CD4-positive, alpha-beta T cell (primary cell): ENCODE measurements at regions not wholly inside any gene's neighbourhood (a gene's known extent, or its start where the extent isn't known, plus 50 kb on each side); places are given as distances from the start of the nearest gene placed in this dataset.

Experiments used
- ATAC-seq: fragments of 200-7000 bp; cut with Tn5 transposase; one replicate; pipeline ENCODE4 v1.10.0; 2022; ENCODE audit warnings: mild to moderate bottlenecking; ENCODE audit not compliant: poor library complexity
- CTCF ChIA-PET: fragments of 350-600 bp; sonication (Branson Sonifier 250); formaldehyde crosslinking; loops from one replicate; lab custom pipeline; 2021; ENCODE audit warnings: antibody characterized with exemption, inconsistent platforms; lab: Charles Lee
- POLR2A ChIA-PET: fragments of 350-600 bp; sonication (Branson Sonifier 250); formaldehyde crosslinking; loops from one replicate; lab custom pipeline; 2021; ENCODE audit warnings: antibody characterized with exemption, inconsistent platforms; lab: Charles Lee
- DNase-seq, 14 experiments: peaks; one replicate each; pipeline ENCODE4 v3.0.0-alpha.2; 2013 to 2020; ENCODE audit warnings: mixed read lengths in 2 of 14
- H3K27ac ChIP-seq, 2 donors: one replicate each; pipeline versions ENCODE4 v1.5.1 to v1.7.0; 2013; ENCODE audit warnings: low read length in 2 of 2, low read depth in 1 of 2, mild to moderate bottlenecking in 1 of 2
- H3K27me3 ChIP-seq, 2 experiments: 1 replicate in 1 of 2; 2 replicates in 1 of 2; pipeline versions ENCODE4 v1.6.1 to v1.7.0; 2013; ENCODE audit warnings: low read length in 2 of 2, control low read depth in 1 of 2, mild to moderate bottlenecking in 1 of 2, moderate library complexity in 1 of 2; ENCODE audit not compliant: insufficient read depth in 2 of 2, control insufficient read depth in 1 of 2
- H3K36me3 ChIP-seq: one replicate; pipeline ENCODE4 v1.6.1; 2013; ENCODE audit warnings: low read length, control low read depth; ENCODE audit not compliant: insufficient read depth
- H3K4me1 ChIP-seq: one replicate; pipeline ENCODE4 v1.6.1; 2013; ENCODE audit warnings: low read length, control low read depth; ENCODE audit not compliant: insufficient read depth
- H3K4me3 ChIP-seq: one replicate; pipeline ENCODE4 v1.5.1; 2013; ENCODE audit warnings: mild to moderate bottlenecking, low read length, moderate library complexity
- H3K9me3 ChIP-seq, 2 experiments: 1 replicate in 1 of 2; 2 replicates in 1 of 2; pipeline versions ENCODE4 v1.6.1 to v1.7.0; 2013; ENCODE audit warnings: low read length in 2 of 2, mild to moderate bottlenecking in 2 of 2, control low read depth in 1 of 2, moderate library complexity in 1 of 2; ENCODE audit not compliant: control insufficient read depth in 1 of 2, insufficient read depth in 1 of 2
- H3K27ac Mint-ChIP-seq: one replicate; pipeline ENCODE4 v1.8.0; 2020; ENCODE audit warnings: mixed read lengths
- H3K27me3 Mint-ChIP-seq: one replicate; pipeline ENCODE4 v1.8.0; 2021; ENCODE audit warnings: mixed read lengths
- H3K36me3 Mint-ChIP-seq: one replicate; pipeline ENCODE4 v1.8.0; 2021; ENCODE audit warnings: low read depth, mixed read lengths
- H3K4me1 Mint-ChIP-seq: one replicate; pipeline ENCODE4 v1.8.0; 2021; ENCODE audit warnings: low read depth, mixed read lengths
- H3K4me3 Mint-ChIP-seq: one replicate; pipeline ENCODE4 v1.8.0; 2020; ENCODE audit warnings: mild to moderate bottlenecking, mixed read lengths
- H3K9me3 Mint-ChIP-seq: one replicate; pipeline ENCODE4 v1.8.0; 2020; ENCODE audit warnings: mixed read lengths
- CTCF ChIP-seq: fragments of 200-600 bp; IDR thresholded peaks from one replicate; pipeline ENCODE4 v1.8.0; 2022; ENCODE audit warnings: antibody characterized with exemption, mild to moderate bottlenecking
- intact Hi-C, 2 experiments: fragments of 100-400 bp; cut with DNase I in 1 of 2; cut with micrococcal nuclease in 1 of 2; formaldehyde crosslinking; loops; one replicate each; pipeline versions ENCODE4 v1.15.1 to v1.9.0; 2023 to 2025; cut with DNase I, micrococcal nuclease

DNA sequence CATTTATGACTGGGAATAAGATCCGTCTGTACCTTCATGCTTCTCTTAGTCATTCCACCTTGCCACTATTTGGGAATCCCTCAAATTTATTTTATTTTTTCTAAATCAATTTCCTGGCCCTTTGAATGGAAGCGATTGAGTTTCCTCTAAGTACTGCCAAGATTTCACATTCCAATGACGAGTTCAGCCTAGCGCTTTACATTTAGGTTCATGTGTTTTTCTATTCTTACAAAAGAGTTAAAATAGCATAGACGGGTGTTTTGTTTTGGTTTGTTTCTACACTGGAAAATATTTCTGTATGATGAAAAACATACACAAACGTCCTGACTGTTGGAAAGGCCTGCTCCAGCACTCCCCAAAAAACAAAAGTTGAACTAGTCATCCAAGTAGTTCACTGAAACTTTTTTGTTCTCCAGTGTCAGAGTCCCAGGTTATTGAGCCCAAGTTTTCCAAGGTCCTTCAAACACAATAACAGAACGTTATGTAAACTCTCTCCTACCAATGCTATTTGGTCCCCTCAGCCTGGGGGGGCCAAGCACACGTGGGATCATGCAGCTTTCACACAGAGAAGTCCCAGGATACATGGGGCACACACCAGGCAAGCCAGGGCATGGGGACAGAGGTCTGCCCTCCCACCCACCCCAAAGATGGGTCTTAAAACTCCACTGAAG is 74.8 kb upstream of the FOXN3 start:
- Mint-ChIP-seq H3K4me3 (no peak overlapping the region), H3K36me3 (peaks cover 16% of the 10 kb centered on the region), H3K4me1 (peaks cover 62% of the 10 kb centered on the region), H3K27me3 (no peaks in the 10 kb centered on the region), H3K27ac (no peak overlapping the region), H3K9me3 (no peaks in the 10 kb centered on the region)
- Histone ChIP-seq H3K4me1 (no peaks in the 10 kb centered on the region), H3K9me3 (no peaks in the 10 kb centered on the region), H3K27ac (no peak overlapping the region), H3K27me3 (no peaks in the 10 kb centered on the region), H3K36me3 (peaks cover 10% of the 10 kb centered on the region), H3K4me3 (no peak overlapping the region)
- no peak for TF ChIP-seq CTCF
- ATAC-seq (no peak), DNase-seq (no peak)
- ChIA-PET POLR2A (no interaction called here), CTCF (no interaction called here)
- intact Hi-C loops = no loop called here

DNA sequence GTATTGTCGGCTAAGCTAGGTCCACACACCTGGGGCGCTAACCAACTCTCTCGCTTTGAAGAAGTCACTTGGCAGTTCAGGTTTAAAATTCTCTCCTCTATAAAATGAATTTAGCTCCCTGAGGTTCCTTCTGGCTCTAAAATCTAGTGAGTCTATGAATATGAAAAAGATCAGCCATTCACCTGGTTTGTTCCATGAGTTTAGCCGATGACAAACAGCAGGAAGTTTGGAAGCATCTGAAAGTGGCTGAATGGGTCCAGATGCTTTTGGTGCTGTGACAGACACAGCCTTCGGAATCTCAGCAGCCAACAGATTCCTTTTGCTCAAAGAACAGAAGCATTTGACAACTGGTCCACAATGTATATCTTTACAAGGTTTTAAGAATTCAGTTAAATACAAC is 73.4 kb upstream of the FOXN3 start:
- CTCF ChIA-PET = no interaction called here
- peaks cover 28% of the 10 kb centered on the region for H3K36me3 Mint-ChIP-seq
- Histone ChIP-seq H3K4me3 (no peak overlapping the region), H3K36me3 (peaks cover 21% of the 10 kb centered on the region), H3K9me3 (no peaks in the 10 kb centered on the region), H3K27me3 (no peaks in the 10 kb centered on the region), H3K4me1 (peaks cover under 1% of the 10 kb centered on the region), H3K27ac (no peak overlapping the region)
- TF ChIP-seq CTCF = no peak
- H3K9me3 Mint-ChIP-seq = no peaks in the 10 kb centered on the region
- no peak overlapping the region for H3K4me3 Mint-ChIP-seq
- no peak for DNase-seq
- POLR2A ChIA-PET = no interaction called here
- peaks cover 57% of the 10 kb centered on the region for H3K4me1 Mint-ChIP-seq
- no peak overlapping the region for H3K27ac Mint-ChIP-seq
- intact Hi-C loops = no loop called here
- no peak for ATAC-seq
- no peaks in the 10 kb centered on the region for H3K27me3 Mint-ChIP-seq

- Mint-ChIP-seq H3K4me3 (no peak overlapping the region), H3K4me1 (peaks cover 51% of the 10 kb centered on the region), H3K9me3 (no peaks in the 10 kb centered on the region), H3K27ac (no peak overlapping the region), H3K27me3 (no peaks in the 10 kb centered on the region), H3K36me3 (peaks cover 33% of the 10 kb centered on the region)
- H3K4me3 ChIP-seq = no peak overlapping the region
- peaks cover 3% of the 10 kb centered on the region for H3K4me1 ChIP-seq
- intact Hi-C loops = no loop called here
- H3K27ac ChIP-seq = no peak overlapping the region
- DNase-seq (no peak), ATAC-seq (no peak)
- H3K27me3 ChIP-seq = no peaks in the 10 kb centered on the region
- peaks cover 26% of the 10 kb centered on the region for H3K36me3 ChIP-seq
- TF ChIP-seq CTCF = no peak
- ChIA-PET POLR2A (no interaction called here), CTCF (no interaction called here)
- no peaks in the 10 kb centered on the region for H3K9me3 ChIP-seq
These were observed 72.9 kb upstream of the FOXN3 start for GRCh38 chr14:89489761-89490437.
